K562 (cell line): ENCODE measurements at regions not wholly inside any gene's neighbourhood (a gene's known extent, or its start where the extent isn't known, plus 50 kb on each side); places are given as distances from the start of the nearest gene placed in this dataset.

Source experiments
- ATAC-seq: fragments of 200-7000 bp; cut with Tn5 transposase; 3 replicates; pipeline ENCODE4 v1.9.1; 2020; ENCODE audit warnings: moderate library complexity
- BruUV-seq: library from RNA; stranded (reverse); fragments of 400-500 nt; replicated peaks from 2 replicates; lab custom pipeline; 2021; lab: Mats Ljungman, UMichigan
- CTCF ChIA-PET: fragments of 300-600 bp; formaldehyde crosslinking; extraction: SDS; loops from one replicate; lab custom pipeline; 2021; ENCODE audit warnings: low intra/inter-chr PET ratio; lab: Yijun Ruan, JAX
- POLR2A ChIA-PET: fragments of 300-600, 350-650 bp; sonication (Branson Sonifier 250); formaldehyde crosslinking; extraction: SDS; loops from one replicate; lab custom pipeline; 2021; ENCODE audit warnings: antibody characterized with exemption, inconsistent platforms; lab: Yijun Ruan, JAX
- DNase-seq, 4 experiments: peaks; one replicate each; pipeline versions ENCODE4 v3.0.0 to v3.0.0-alpha.2; 2011 to 2018; ENCODE audit warnings: low spot score in 3 of 4, mixed read lengths in 3 of 4; ENCODE audit errors: extremely low read depth in 1 of 4
- FAIRE-seq: peaks from 2 replicates; lab custom pipeline; 2011; peaks lifted over from hg19 to GRCh38; lab: Jason Lieb, UNC
- H2AFZ ChIP-seq: 2 replicates; pipeline ENCODE4 v1.6.0; 2011; ENCODE audit warnings: low read depth, low read length, control low read depth, inconsistent platforms
- H3K27ac ChIP-seq: fragments of 200-600 bp; 3 replicates; pipeline ENCODE4 v1.8.0; 2011; ENCODE audit warnings: low read depth, mild to moderate bottlenecking, control low read depth, inconsistent platforms, low read length, moderate library complexity, mixed read lengths; ENCODE audit errors: extremely low read depth
- H3K27me3 ChIP-seq, 2 experiments: fragments of 300-600 bp in 1 of 2; 2 replicates in 1 of 2; 3 replicates in 1 of 2; pipeline versions ENCODE4 v1.6.0 to v1.8.0; 2011; ENCODE audit warnings: inconsistent platforms in 2 of 2, low read length in 2 of 2, mild to moderate bottlenecking in 1 of 2, mixed read lengths in 1 of 2, moderate library complexity in 1 of 2; ENCODE audit not compliant: control insufficient read depth in 2 of 2, insufficient read depth in 2 of 2
- H3K36me3 ChIP-seq: fragments of 300-600 bp; 3 replicates; pipeline ENCODE4 v1.8.0; 2011; ENCODE audit warnings: mild to moderate bottlenecking, low read length, inconsistent platforms; ENCODE audit not compliant: control insufficient read depth, insufficient read depth
- H3K4me1 ChIP-seq, 2 experiments: fragments of 200-600 bp in 1 of 2; replicated peaks in 1 of 2; 2 replicates in 1 of 2; 3 replicates in 1 of 2; pipeline versions ENCODE4 v1.5.1 to v1.8.0; 2011; ENCODE audit warnings: inconsistent platforms in 2 of 2, low read length in 2 of 2, mild to moderate bottlenecking in 1 of 2, mixed read lengths in 1 of 2, moderate library complexity in 1 of 2; ENCODE audit not compliant: control insufficient read depth in 2 of 2, insufficient read depth in 2 of 2
- H3K4me2 ChIP-seq: 2 replicates; pipeline ENCODE4 v1.6.1; 2011; ENCODE audit warnings: low read length, control low read depth, inconsistent platforms, mixed read lengths; ENCODE audit not compliant: insufficient read depth
- H3K4me3 ChIP-seq: fragments of 200-600 bp; sonication (generic), shearing (Covaris generic); 2 replicates; pipeline ENCODE4 v1.5.1; 2016; ENCODE audit warnings: control low read depth, inconsistent platforms
- H3K79me2 ChIP-seq: fragments of 200-600 bp; 3 replicates; pipeline ENCODE4 v1.8.0; 2011; ENCODE audit warnings: low read length, inconsistent platforms; ENCODE audit not compliant: control insufficient read depth, insufficient read depth
- H3K9ac ChIP-seq, 2 experiments: 2 replicates each; pipeline versions ENCODE4 v1.6.0 to v1.6.1; 2011; ENCODE audit warnings: low read depth in 2 of 2, low read length in 2 of 2, control low read depth in 1 of 2, inconsistent platforms in 1 of 2, mild to moderate bottlenecking in 1 of 2, mixed read lengths in 1 of 2; ENCODE audit not compliant: insufficient read depth in 1 of 2
- H3K9me1 ChIP-seq: one replicate; pipeline ENCODE4 v1.6.0; 2011; ENCODE audit warnings: inconsistent platforms, mild to moderate bottlenecking, low read length, moderate library complexity; ENCODE audit not compliant: control insufficient read depth, insufficient read depth
- H3K9me3 ChIP-seq: replicated peaks from 2 replicates; pipeline ENCODE4 v1.5.1; 2011; ENCODE audit warnings: low read depth, low read length, inconsistent platforms; ENCODE audit not compliant: control insufficient read depth, insufficient read depth
- H4K20me1 ChIP-seq: replicated peaks from 2 replicates; pipeline ENCODE4 v1.6.1; 2011; ENCODE audit warnings: low read length, inconsistent platforms, mixed read lengths; ENCODE audit not compliant: control insufficient read depth, insufficient read depth
- ADNP ChIP-seq: fragments of 200-800 bp; sonication (Bioruptor generic); IDR thresholded peaks from 2 replicates; pipeline ENCODE4 v1.6.1; 2016; ENCODE audit warnings: missing genetic modification characterization, missing compliant biosample characterization
- ARID1B ChIP-seq: fragments of 450-650 bp; IDR thresholded peaks from 2 replicates; pipeline ENCODE4 v1.6.1; 2016; ENCODE audit warnings: antibody characterized with exemption, mild to moderate bottlenecking, inconsistent platforms
- BMI1 ChIP-seq: fragments of 150-350 bp; IDR thresholded peaks from 2 replicates; pipeline ENCODE4 v1.6.1; 2014; ENCODE audit warnings: low read length
- BRF1 ChIP-seq: IDR thresholded peaks from 3 replicates; pipeline ENCODE4 v1.6.1; 2011; ENCODE audit warnings: borderline replicate concordance, mild to moderate bottlenecking; ENCODE audit not compliant: insufficient read length; ENCODE audit errors: extremely low read depth
- CBFA2T2 ChIP-seq: fragments of 450-650 bp; conservative IDR thresholded peaks from 2 replicates; pipeline ENCODE4 v1.6.1; 2017; ENCODE audit warnings: mild to moderate bottlenecking
- CBX8 ChIP-seq: fragments of 200-600 bp; sonication (generic); IDR thresholded peaks from 2 replicates; pipeline ENCODE4 v1.6.1; 2012; ENCODE audit warnings: borderline replicate concordance, mixed run types, low read depth, mild to moderate bottlenecking, moderate library complexity, mixed read lengths, low read length, control low read depth, inconsistent platforms; ENCODE audit not compliant: poor library complexity, severe bottlenecking; ENCODE audit errors: extremely low read depth
- FOXK2 ChIP-seq, 2 experiments: fragments of 450-650 bp; IDR thresholded peaks in 1 of 2; conservative IDR thresholded peaks in 1 of 2; 2 replicates each; pipeline ENCODE4 v1.6.1; 2016; ENCODE audit warnings: low read depth in 2 of 2, mild to moderate bottlenecking in 1 of 2
- NR2F6 ChIP-seq: fragments of 450-650 bp; formaldehyde crosslinking; IDR thresholded peaks from 2 replicates; pipeline ENCODE4 v1.4.0; 2020; ENCODE audit warnings: mild to moderate bottlenecking
- PRMT5 ChIP-seq: sonication (generic); formaldehyde crosslinking; IDR thresholded peaks from 2 replicates; pipeline ENCODE4 v1.5.0; 2020; ENCODE audit warnings: missing genetic modification reagents
- PTBP1 ChIP-seq: fragments of 200-400 bp; formaldehyde crosslinking; IDR thresholded peaks from 2 replicates; pipeline ENCODE4 v1.6.1; 2017; ENCODE audit warnings: low read depth, low read length
- SMC3 ChIP-seq: conservative IDR thresholded peaks from 2 replicates; pipeline ENCODE4 v1.6.1; 2011; ENCODE audit warnings: low read depth, low read length, improper control_type of control experiment; ENCODE audit not compliant: insufficient read depth
- TAF9B ChIP-seq: fragments of 450-650 bp; IDR thresholded peaks from 2 replicates; pipeline ENCODE4 v1.6.1; 2018; ENCODE audit warnings: mild to moderate bottlenecking; ENCODE audit not compliant: partially characterized antibody
- THRAP3 ChIP-seq: fragments of 450-650 bp; IDR thresholded peaks from 2 replicates; pipeline ENCODE4 v1.6.1; 2016; ENCODE audit warnings: mild to moderate bottlenecking, inconsistent platforms, borderline replicate concordance
- XRCC5 ChIP-seq: fragments of 200-400 bp; formaldehyde crosslinking; IDR thresholded peaks from 2 replicates; pipeline ENCODE4 v1.6.1; 2017; ENCODE audit warnings: low read depth, mild to moderate bottlenecking, low read length
- ZNF274 ChIP-seq: IDR thresholded peaks from 2 replicates; pipeline ENCODE4 v1.6.1; 2011; ENCODE audit warnings: low read depth, mild to moderate bottlenecking, low read length, moderate library complexity, borderline replicate concordance
- ZNF280A ChIP-seq: fragments of 450-650 bp; IDR thresholded peaks from 2 replicates; pipeline ENCODE4 v1.6.1; 2018; ENCODE audit warnings: mild to moderate bottlenecking, low read depth; ENCODE audit not compliant: partially characterized antibody
- WGBS: fragments of 100-300 bp; shearing (Covaris generic); methylation state at CpG from one replicate; pipeline ENCODE4 v1.1.6; 2016; ENCODE audit warnings: low coverage, mixed read lengths; ENCODE audit not compliant: insufficient coverage; ENCODE audit errors: missing lambda C conversion rate; 5-methylcytosine and 5-hydroxymethylcytosine counted together
- in situ Hi-C: fragments of 300-500 bp; cut with MboI; formaldehyde crosslinking; loops from 4 replicates; pipeline ENCODE4 v1.15.0; 2018; ENCODE audit warnings: inconsistent platforms, mixed read lengths
- intact Hi-C: fragments of 100-400 bp; cut with micrococcal nuclease; formaldehyde crosslinking; loops from 2 replicates; pipeline ENCODE4 v1.14.2; 2022

DNA sequence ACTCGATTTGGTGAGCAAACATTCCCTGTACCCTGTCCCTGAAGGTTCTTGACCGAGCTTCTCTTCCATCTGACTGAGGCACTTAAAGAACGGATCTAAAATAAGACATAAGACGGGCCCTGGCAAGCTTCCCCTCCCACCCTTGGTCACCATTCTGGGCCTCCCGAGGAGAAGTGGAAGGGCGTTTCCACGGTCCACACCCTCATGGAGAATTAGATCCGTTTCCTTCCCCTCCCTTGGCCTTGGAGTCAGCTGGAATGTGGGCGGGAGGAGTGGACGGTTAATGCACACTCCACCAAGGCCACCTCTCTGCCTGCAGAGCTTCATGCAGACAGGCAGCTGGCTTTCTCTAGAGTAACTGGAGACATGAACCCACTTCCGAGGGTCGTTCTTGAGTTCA, 257.3 kb upstream of the APCDD1 start:
- Histone ChIP-seq H3K4me3 (no peak overlapping the region), H2AFZ (no peak overlapping the region), H3K9me1 (no peaks in the 10 kb centered on the region), H3K4me1 (no peaks in the 10 kb centered on the region), H3K4me2 (no peak overlapping the region), H3K9me3 (no peaks in the 10 kb centered on the region), H3K9ac (no peak overlapping the region), H3K36me3 (no peaks in the 10 kb centered on the region), H3K27me3 (peaks cover 4 to 9% of the 10 kb centered on the region in 2 experiments; a peak in 1 of 5 replicates), H3K27ac (no peak overlapping the region), H4K20me1 (no peaks in the 10 kb centered on the region), H3K79me2 (no peaks in the 10 kb centered on the region)
- no peak for DNase-seq
- ATAC-seq = no peak
- WGBS = 1% methylated on average over 12 of the region's 12 CpGs
- TF ChIP-seq CBFA2T2 (no peak), BRF1 (no peak)
- no peak for FAIRE-seq
- POLR2A ChIA-PET = interaction anchor here (0.6 to 0.7 kb wide), 2 partner anchors 13 to 906 kb away, joined by 3 read pairs; no protein-coding TSS in a partner anchor
- intact Hi-C loops (loop anchor here (5.0 kb wide), 1 partner anchor 500 kb away; no protein-coding TSS in a partner anchor), in situ Hi-C loops (no loop called here)
- CTCF ChIA-PET = no interaction called here
- BruUV-seq = no TSS peak

GRCh38 chr18:10201226-10201625, 253.2 kb upstream of the APCDD1 start:
- H4K20me1 ChIP-seq = no peaks in the 10 kb centered on the region
- H3K9ac ChIP-seq = no peak overlapping the region
- in situ Hi-C loops (no loop called here), intact Hi-C loops (no loop called here)
- WGBS = 0% methylated on average over 5 of the region's 5 CpGs
- H3K9me3 ChIP-seq = no peaks in the 10 kb centered on the region
- FAIRE-seq (no peak), DNase-seq (no peak), ATAC-seq (no peak)
- H3K79me2 ChIP-seq = no peaks in the 10 kb centered on the region
- CTCF ChIA-PET = no interaction called here
- no peaks in the 10 kb centered on the region for H3K9me1 ChIP-seq
- no peak overlapping the region for H3K4me3 ChIP-seq
- TF ChIP-seq ARID1B (no peak), PTBP1 (no peak), ADNP (tag) (no peak), BMI1 (no peak), THRAP3 (no peak), NR2F6 (CRISPR knock-in tag) (no peak), ZNF274 (no peak), CBX8 (no peak), ZNF280A (no peak), FOXK2 (conservative IDR thresholded peaks at IDR 0.05 in 1 of 2, IDR thresholded peaks at IDR 0.05 in 1 of 2; ENCODE audit: low read depth in 2 of 2) (no peak), SMC3 (no peak), TAF9B (no peak), XRCC5 (no peak), PRMT5 (CRISPR knock-in tag) (no peak)
- BruUV-seq = no TSS peak
- no peaks in the 10 kb centered on the region for H3K4me1 ChIP-seq
- H3K27me3 ChIP-seq = peaks cover 7 to 23% of the 10 kb centered on the region in 2 experiments; a peak in 2 of 5 replicates
- POLR2A ChIA-PET = interaction anchor here (0.7 kb wide), 1 partner anchor 10 kb away, joined by 3 read pairs; no protein-coding TSS in a partner anchor
- no peak overlapping the region for H3K4me2 ChIP-seq
- H3K27ac ChIP-seq = no peak overlapping the region
- H2AFZ ChIP-seq = no peak overlapping the region
- no peaks in the 10 kb centered on the region for H3K36me3 ChIP-seq
